ENCODE measurements at regions not wholly inside any gene's neighbourhood (a gene's known extent, or its start where the extent isn't known, plus 50 kb on each side); places are given as distances from the start of the nearest gene placed in this dataset.

GRCh38 chr12:131409211-131409610, 301.7 kb upstream of the SFSWAP start:
- no peak overlapping the region for H3K23ac ChIP-seq (ENCODE audit: low read depth, low read length)
- H4K8ac ChIP-seq (ENCODE audit: low read depth in 2 of 2, low read length in 2 of 2) = no peak overlapping the region
- no peak overlapping the region for H3K4me2 ChIP-seq (ENCODE audit: low read depth, low read length)
- H3K27me3 ChIP-seq (ENCODE audit: control insufficient read depth, insufficient read depth, low read length) = no peaks in the 10 kb centered on the region
- in situ Hi-C loops (cut with MboI; ENCODE audit: low sequenced_read_pairs) (no loop called here), intact Hi-C loops (cut with micrococcal nuclease) (no loop called here), dilution Hi-C loops (cut with HindIII; ENCODE audit: low sequenced_read_pairs, unreplicated experiment) (no loop called here)
- no peak overlapping the region for H2BK20ac ChIP-seq (ENCODE audit: low read depth, low read length)
- no peak overlapping the region for H2BK15ac ChIP-seq (ENCODE audit: low read depth, low read length)
- H3K14ac ChIP-seq (replicated peaks; ENCODE audit: low read depth, low read length) = no peak overlapping the region
- DNase-seq = no peak
- no peak overlapping the region for H3K18ac ChIP-seq (ENCODE audit: low read depth, low read length)
- WGBS, 2 experiments (ENCODE audit: extremely low coverage in 2 of 2, insufficient read length in 1 of 2) = no CpG with 5 or more reads among the region's 1 CpG
- no peak overlapping the region for H2AFZ ChIP-seq (replicated peaks; ENCODE audit: low read length, poor library complexity)
- peak overlapping the region; percentile 45 for H2BK5ac ChIP-seq (ENCODE audit: low read depth, low read length, poor library complexity, severe bottlenecking)
- no peaks in the 10 kb centered on the region for H4K20me1 ChIP-seq (ENCODE audit: insufficient read depth, low read length)
- no TSS peak for BruUV-seq (replicated peaks)
- H3K4me1 ChIP-seq (ENCODE audit: control insufficient read depth, insufficient read depth, low read length) = no peaks in the 10 kb centered on the region
- ChIA-PET CTCF (no interaction called here), POLR2A (ENCODE audit: unreplicated experiment) (no interaction called here)
- H3K27ac ChIP-seq (ENCODE audit: insufficient read depth, low read length) = no peak overlapping the region
- no peak overlapping the region for H3K9ac ChIP-seq (ENCODE audit: low read depth, low read length)
- H3K36me3 ChIP-seq (ENCODE audit: control insufficient read depth, insufficient read depth, low read length) = no peaks in the 10 kb centered on the region
- no peak for TF ChIP-seq RAD21 (IDR thresholded peaks at IDR 0.05; ENCODE audit: low read length)
- TF ChIP-seq USF2 (IDR thresholded peaks at IDR 0.05; ENCODE audit: low read depth, low read length) = no peak
- no peak for TF ChIP-seq RCOR1 (IDR thresholded peaks at IDR 0.05; ENCODE audit: insufficient replicate concordance, low read length)
- no peak for TF ChIP-seq SMC3 (IDR thresholded peaks at IDR 0.05; ENCODE audit: low read depth, low read length)
- TF ChIP-seq CTCF (conservative IDR thresholded peaks at IDR 0.05; ENCODE audit: low read depth, low read length) = no peak
- TF ChIP-seq RFX5 (IDR thresholded peaks at IDR 0.05; ENCODE audit: low read depth, low read length) = no peak
- TF ChIP-seq MAFK (IDR thresholded peaks at IDR 0.05; ENCODE audit: low read depth, low read length) = no peak
- no peak for TF ChIP-seq BHLHE40 (IDR thresholded peaks at IDR 0.05; ENCODE audit: low read depth, low read length)
- no peak for TF ChIP-seq MXI1 (IDR thresholded peaks at IDR 0.05; ENCODE audit: borderline replicate concordance, low read depth, low read length)
- no peak overlapping the region for H4K5ac ChIP-seq (ENCODE audit: low read depth, low read length)
- H3K9me1 ChIP-seq (ENCODE audit: insufficient read depth, low read length) = no peaks in the 10 kb centered on the region
- H2AK5ac ChIP-seq (ENCODE audit: low read depth, low read length) = no peak overlapping the region
- H3K79me1 ChIP-seq (ENCODE audit: low read depth in 1 of 2, low read length in 2 of 2) = no peaks in the 10 kb centered on the region
- no peak overlapping the region for H2AK9ac ChIP-seq (replicated peaks; ENCODE audit: low read depth, low read length, poor library complexity)
- H3K4me3 ChIP-seq (ENCODE audit: insufficient read depth, low read depth, low read length) = no peak overlapping the region
- H4K91ac ChIP-seq (ENCODE audit: insufficient read depth, low read depth, low read length) = no peak overlapping the region
- no peak for ATAC-seq (ENCODE audit: low read depth)
- H3K56ac ChIP-seq (ENCODE audit: extremely low read depth, insufficient read depth, low read length) = no peak overlapping the region
- no peak overlapping the region for H2BK120ac ChIP-seq (ENCODE audit: low read depth, low read length)
- no peak overlapping the region for H3K4ac ChIP-seq (ENCODE audit: low read depth, low read length)
- H3K9me3 ChIP-seq (ENCODE audit: control insufficient read depth, insufficient read depth, low read length) = peaks cover 39% of the 10 kb centered on the region

Data from IMR-90 (cell line).